Femur (tissue), 1 donor: ENCODE measurements at regions not wholly inside any gene's neighbourhood (a gene's known extent, or its start where the extent isn't known, plus 50 kb on each side); places are given as distances from the start of the nearest gene placed in this dataset.

Experiments
- DNase-seq: peaks from one replicate; pipeline ENCODE4 v3.0.0-alpha.2; 2017

DNA sequence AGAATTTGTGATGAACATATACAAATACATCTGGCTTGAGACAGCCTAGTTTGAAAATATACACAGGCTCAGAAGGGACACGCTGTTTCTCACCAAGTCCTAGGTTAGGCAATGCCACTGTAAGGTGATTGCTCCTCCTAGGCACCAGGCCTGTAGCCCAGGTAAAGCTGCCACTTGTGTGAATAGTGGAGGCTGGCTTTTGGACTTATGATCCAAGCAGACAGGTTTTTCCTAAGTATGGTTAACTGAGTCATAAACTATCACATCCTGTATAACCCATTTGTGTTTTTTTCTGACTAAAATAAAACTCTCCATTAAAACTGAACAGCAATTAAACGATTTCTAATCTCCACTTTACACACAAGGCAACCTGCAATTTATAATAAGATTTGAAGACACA, 81.0 kb downstream of the SEMA4F start:
- no peak for DNase-seq

DNA sequence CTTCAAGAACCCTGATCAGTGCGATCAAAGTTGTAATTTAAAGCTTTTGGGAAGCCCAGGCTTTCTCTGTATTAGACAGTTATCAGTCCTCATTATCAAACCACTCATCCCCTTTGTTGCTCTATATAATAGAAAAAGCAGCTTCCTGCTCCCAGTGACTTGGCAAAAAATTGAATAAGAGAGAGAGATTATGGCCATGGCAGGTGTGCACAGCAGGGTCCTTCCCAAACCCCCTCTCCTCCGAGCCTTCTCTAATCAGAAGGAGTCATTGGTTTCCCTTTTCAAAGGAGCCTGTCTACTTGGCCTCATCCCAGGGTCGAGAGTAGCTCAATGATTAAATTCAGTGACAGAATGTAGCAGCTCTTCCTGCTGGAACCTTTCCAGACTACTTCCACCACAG, 81.5 kb downstream of the SEMA4F start:
- DNase-seq = no peak

DNA sequence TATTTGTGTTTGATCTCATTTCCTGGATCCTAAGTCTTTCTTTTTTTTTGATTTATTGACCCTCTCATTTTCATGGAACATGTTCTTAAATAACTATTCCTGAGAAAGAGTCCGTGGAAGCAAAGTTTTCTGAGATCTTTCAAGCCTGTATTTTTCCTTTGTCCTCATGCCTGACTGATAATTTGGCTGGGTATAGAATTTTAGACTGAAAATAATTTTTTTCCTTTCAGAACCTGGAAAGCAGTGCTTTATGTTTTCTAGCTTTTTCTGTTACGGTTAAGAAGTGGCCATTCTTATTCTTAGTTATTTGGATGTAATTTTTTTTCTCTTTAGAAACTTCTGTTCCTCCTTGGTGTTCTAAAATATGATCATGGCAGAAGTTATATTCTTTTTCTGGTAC, 82.5 kb downstream of the SEMA4F start:
- no peak for DNase-seq

DNA sequence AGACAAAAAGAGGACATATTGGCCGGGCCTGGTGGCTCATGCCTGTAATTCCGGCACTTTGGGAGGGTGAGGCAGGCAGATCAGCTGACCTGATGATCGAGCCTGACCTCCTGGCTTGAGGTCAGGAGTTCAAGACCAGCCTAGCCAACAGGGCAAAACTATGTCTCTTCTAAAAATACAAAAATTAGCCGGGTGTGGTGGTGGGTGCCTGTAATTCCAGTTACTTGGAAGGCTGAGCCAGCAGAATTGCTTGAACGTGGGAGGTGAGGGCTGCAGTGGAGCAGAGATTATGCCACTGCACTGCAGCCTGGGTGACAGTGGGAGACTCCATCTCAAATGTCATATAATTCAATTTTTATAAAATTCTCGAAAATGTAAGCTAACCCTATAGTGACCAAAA, 84.5 kb downstream of the SEMA4F start:
- DNase-seq = no peak

DNA sequence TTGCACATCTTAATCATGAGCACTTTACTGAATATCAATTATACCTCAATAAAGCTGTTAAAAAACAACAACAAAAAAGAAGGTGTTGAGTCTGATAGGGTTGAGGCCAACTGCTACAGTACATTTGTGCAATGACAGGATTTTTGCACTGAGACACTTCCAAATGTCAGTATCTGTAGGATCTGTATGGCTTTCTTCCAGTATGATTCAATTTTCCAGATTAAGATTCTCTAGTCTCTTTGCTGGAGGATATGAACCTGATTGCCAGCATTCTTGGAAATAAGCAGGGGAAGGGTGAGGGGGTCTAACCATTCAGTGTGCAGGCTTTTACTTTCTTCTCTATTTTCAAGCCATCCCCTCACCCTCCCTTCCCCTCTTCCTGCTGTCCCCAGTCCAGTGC, 85.1 kb downstream of the SEMA4F start:
- no peak for DNase-seq

DNA sequence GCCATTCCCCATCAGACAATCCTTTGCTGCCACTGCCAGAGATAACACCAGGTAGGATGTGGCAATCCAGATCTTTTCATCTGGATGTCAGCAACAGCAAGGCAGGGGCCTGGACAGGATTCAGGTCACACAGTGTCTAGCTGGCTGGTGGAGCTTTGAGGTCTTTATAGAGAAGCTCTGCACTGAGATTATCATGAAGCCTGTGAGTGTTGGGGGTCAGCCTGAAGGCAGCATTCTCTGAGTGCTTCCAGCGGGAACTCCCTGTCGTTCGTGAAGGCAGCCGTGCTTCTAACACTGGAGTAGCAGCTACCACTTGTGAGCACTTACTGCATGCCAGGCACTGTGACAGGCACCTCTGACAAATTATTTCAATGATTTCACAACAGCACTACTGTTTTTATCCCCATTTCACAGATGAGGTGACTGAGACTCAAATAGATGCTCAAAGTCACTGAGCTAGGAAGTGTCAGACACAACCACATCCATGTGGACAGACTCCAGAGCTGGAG, 85.7 kb downstream of the SEMA4F start:
- DNase-seq = no peak

DNA sequence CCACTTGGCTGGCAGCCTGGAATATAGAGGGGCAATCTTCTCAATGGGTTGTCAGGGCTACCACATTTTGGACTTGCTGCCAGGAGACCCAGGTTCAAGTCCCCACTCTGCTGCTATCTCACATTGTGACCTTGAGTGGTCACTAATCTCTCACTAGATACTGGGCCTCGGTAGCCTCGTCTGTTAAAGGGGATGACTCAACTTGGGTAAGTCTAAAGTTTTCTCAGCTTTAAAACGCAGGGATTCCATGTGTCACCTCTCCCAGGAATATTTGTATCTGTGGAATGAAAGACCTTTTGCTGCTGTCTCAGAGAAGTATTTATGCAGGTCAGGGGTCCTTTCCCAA, 86.3 kb downstream of the SEMA4F start:
- no peak for DNase-seq

DNA sequence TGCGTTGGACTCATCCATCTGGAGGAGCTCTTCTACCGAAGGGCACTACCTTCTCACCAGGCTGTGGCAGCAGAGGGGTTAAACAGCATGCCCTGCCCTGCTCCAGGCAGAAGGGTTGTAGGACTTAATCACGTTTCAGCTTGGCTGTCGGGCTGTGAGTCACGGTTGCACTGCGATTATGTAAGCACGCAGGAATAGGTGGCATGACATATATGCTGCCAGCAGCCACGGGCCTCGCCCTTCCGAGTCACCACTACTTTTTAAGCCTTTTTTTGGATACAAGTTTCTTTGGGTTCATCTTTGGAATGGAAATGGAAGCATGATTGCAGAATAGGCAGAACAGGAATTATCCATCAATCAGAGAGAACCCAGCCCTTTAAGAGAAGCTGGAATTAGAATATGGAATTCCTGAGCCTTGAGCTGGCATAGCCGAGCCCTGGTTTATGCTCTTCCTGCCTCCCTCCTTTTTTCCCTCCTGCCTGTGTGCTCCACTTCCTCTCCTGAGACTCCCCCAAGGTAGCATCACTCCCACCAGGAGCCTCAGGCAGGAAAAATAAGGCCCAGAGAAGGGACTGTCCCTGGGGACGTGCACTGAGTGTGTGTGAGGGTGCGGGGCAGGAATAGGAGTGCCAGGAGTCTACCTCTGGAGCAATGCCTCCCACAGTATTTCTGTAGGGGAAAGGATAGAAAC, 86.8 kb downstream of the SEMA4F start:
- peak; percentile 48 for DNase-seq

DNA sequence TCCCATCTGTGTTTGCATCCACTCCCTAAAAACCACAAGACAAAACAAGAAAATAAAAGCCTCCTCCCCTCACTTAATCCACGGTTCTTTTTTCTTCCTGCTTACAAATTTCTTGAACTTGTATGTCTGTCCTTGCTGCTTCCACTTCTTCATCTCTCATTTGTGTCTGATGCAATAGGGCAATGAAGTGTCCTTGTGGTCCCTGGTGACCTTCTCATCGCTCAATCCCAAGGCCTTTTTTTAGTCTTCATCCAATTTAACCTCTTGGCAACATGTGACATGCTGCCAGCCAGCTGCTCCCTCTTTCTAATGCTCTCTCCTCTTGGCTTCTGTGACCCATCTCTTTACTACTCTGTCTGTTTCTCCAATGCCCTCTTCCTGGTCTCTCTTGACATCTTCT, 87.6 kb downstream of the SEMA4F start:
- DNase-seq = no peak

DNA sequence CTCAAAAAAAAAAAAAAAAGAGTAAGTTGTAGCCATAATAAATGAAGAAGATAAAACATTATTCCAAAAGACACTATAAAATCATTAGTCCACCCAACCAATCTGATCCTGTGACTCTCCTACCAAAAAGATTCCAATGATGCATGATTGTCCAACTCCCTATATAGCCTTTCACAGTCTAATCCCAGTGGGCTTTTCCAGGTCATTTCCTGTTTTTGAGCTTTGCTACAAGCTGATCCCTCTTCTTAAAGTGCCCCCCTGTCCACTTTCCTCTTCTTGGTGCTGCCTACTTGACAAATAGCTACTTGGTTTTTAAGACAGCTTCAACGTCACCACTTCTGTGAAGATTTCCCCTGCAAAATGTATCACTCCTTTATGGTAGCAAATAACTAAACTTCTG, 88.4 kb downstream of the SEMA4F start:
- DNase-seq = no peak

DNA sequence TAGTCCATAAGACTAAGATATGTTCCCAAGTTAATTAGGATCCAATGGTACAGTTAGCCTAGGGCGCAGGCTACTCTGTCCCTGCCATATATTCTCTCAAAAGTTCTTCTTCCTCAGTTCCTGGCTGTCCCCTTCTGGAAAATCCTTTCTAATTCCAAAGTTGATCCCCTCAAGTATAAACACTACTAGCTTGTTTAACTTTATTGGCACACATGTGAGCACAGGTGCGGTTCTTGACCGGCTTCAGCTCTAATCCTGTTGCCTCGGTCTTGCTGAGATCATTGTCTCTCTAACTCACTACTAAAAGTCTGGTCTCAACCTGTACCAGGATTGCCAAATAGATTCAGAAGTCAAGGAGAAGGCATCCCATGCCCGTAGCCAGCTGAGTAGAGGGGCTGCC, 89.0 kb downstream of the SEMA4F start:
- no peak for DNase-seq

DNA sequence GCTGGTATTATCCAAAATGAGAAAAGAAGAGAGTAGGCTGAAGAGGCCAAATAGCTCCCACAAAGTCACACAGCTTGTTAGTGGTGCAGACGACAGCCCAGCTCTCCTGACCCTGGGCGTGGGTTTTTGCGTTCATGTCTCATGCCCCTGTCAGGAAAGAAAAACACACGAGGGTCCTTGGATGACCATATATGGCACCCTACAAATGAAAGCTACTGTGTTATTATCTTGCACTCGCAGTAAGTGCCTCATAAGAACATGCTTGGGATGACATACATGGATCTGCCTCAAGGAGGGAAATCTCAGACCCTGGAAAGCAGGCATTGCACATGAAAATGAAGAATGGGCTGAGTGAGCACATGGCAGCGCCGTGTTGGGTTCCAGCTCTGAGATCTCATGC, 89.7 kb downstream of the SEMA4F start:
- DNase-seq = no peak

DNA sequence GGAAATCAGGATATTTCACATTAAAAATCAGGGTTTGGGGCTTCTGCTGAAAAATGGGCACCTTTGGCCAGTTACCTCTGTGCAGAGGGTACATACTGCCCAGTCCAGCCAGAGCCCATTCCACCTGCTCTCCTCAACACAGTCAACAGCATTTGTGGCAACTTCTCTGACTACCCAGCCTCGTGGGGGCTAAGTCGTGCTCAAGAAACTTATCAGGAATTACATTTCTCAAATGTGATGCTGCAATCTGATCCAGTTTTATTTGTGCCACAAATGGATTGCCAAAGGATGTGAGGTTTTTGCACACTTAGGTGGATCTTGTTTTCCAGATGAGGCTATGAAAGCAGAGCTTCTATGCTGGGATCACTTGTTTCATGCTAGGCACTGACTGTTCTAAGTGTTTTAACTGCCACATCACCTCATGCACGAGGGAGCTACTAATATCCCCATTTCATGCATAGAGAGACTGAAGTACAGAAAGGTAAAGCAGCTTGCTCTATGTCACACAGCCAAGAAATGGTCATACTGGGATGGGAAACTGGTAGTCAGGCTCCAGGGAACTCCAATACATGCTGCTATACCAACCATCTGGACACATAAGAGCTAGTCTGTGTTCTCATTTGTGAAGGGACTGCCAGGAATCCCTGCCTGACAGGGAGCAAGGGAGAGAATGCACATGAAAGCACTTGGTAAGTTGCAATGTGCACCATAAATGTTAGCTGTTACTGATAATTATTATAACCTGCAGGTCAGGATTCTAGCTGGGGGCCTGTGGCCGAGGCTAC, 89.0 kb upstream of the HK2 start:
- DNase-seq = no peak

DNA sequence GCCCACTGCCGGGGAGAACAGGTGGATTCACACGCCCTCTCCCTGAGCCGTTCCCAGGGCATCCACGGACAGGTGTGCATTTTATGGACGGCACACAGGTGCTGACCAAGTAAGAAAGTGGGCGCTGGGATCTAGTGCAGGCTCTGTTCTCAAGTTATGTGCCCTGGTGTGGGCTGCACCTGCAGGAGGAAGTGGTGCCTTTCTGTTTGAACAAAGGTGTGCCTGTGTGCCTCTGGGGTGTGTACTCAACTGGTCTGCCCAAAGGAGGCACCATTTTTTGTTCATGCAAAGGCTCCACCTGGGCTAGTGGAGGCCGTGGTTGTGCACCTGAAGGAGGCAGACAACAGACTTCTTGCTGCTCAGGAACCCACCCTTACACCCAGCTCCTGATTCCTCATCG, 88.2 kb upstream of the HK2 start:
- DNase-seq = no peak

DNA sequence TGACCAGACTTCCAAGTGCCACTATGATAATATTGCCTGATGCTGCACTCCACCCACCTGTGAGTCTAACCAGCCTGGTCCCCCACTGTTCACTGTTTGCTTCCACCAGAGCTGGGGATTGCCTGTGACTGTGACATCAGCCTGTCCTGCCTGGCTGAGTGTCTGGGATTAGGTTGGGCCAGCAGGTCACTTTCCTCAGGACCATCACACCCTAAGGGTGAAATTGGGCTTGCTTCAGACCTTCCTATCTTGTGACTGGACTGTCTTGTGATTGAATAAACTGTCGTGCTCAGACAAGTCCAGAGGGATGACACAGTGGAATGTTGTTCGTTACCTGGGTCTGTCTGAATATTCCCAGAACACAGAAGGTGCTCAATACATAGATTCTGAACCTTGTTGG, 87.4 kb upstream of the HK2 start:
- DNase-seq = no peak

DNA sequence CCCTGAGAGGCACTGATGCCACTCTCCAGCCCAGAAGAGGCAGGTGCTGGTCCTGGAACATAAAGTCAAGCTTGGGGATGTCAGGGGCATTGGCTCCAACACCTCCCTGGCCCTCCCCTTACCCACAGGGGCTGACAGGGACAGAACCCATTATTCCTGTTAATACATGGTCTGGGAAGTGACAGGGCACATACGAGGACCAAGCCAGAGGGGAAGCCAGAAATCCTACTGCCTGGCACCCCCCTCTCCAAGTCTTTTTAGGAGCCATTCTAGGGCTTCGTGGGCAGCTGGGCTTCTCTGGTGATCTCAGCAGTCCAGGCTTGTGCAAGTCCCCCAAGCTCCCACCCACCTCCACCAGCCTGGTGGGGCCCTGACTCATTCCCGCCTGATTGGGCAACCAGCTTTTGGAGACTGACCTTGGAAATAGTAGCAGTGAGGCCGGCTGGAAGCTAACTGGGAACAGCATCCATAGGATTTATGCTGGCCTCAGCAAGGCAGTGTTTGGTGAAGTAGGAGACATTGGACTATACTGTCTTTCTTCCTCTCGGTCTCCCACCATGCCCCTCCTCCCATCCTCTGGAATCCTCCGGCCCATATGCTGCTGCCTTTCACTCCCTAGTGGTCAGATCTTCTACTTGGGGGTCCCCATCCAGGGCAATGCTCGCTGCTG, 86.4 kb upstream of the HK2 start:
- DNase-seq = no peak

DNA sequence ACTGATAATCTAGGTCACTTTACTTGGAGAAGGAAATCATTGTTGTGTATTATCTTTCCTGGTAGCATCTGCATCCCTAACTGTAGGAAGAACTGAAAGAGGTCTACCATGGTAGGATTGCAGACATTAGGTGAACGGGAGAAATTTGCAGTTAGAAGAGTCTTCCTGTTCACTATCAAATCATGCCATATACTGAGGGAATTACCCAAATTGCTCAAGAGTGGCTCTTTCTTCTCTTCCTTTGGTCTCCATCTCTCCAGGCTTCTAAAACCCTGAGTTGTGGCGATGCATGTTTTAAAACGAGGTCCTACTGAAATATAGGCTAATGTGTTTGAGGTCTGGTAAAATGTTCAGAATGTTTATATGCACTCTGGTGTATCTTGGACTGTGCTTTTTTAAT, 85.3 kb upstream of the HK2 start:
- DNase-seq = no peak

DNA sequence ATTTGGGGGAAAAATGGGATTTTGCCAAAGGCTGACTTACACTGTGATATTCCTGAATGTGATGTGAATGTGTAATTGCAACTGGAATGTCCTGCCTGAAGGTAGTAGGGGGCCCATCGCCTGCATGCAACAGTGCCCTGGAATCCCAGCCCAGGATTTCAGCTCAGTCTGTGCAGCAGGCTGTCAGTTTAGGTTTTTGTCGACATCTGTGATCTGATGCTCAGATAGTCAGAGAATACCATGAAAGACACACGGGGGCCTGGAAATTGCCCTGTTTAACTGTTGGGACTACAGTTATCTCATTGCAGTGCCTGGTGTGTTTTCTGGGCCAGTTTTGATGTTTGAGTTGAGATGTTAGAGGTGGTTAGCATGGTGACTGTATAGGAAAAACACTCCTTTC, 84.5 kb upstream of the HK2 start:
- DNase-seq = no peak

DNA sequence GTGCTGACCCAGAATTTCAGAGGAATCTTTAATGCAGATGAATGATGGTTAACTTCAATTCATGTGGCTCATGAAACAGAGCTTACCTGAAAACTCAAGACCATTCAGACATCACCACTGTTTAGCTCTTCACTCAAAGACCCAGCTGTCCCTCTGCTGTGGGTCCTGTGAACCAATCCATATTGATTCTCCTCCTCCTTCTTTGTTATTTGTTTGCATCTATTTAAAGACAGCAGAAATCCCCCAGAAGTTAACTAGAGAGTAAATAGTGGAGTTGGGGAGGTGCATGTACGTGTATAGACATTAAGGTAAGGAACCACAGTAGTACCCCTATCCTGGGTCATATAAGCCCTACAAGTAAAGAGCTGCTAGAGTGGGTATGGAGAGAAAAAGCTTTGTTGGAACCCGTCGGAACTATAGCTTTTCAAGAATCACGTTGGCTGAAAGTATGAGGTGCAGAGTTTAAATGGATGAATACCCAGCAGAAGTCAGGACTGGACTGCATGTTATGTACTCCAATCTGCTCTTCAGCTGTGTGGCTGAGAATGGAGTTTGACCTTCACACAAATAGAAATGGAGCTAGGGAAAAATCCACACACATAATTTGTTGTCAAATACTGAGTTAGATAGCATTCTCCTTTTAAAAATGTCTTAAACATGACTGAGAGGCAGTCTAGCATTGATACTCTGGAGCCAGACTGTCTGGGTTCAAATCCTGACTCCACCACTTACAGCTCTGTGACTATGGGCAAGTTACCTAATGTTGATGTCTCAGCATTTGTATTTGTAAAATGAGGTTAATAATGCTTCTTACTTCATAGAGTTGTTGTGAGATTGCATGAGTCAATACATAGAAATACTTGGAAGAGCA, 81.7 kb upstream of the HK2 start:
- no peak for DNase-seq

DNA sequence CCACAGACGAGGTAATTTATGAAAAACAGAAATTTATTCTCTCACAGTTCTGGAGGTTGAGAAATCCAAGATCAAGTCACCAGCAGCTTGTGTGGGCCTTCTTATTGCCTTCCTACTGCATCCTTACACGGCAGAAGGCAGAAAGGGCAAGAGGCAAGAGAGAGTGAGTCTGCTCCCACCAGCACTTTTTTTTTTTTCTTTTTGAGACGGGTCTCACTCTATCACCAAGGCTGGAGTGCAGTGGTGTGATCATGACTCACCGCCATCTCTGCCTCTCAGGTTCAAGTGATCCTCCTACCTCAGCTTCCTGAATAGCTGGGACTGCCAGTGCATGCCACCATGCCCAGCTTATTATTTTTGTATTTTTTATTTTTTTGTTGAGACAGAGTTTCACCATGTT, 78.5 kb upstream of the HK2 start:
- no peak for DNase-seq

DNA sequence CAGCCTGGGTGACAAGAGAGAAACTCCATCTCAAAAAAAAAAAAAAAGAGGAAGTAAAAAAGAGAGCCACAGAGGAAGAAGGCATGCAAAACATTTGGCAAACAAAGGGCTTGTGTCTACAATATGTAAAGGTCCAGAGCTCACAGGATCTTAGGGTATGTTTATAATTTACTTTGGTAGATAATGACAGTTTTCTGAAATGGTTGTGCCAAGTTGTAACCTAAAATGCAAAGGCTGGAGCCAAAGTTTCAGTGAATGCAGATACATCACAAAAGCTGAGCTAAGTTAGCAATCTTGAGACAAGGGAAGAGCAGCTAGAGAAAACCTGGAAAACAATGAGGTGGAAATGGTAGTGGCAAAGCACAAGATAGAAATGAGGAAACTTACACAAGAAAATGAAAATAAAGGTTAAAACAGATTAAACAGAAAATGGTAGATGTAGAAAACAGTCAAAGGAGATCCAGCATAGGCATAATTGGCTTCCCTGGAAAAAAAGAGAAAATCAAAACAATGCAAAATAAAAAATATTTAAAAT, 77.5 kb upstream of the HK2 start:
- no peak for DNase-seq

DNA sequence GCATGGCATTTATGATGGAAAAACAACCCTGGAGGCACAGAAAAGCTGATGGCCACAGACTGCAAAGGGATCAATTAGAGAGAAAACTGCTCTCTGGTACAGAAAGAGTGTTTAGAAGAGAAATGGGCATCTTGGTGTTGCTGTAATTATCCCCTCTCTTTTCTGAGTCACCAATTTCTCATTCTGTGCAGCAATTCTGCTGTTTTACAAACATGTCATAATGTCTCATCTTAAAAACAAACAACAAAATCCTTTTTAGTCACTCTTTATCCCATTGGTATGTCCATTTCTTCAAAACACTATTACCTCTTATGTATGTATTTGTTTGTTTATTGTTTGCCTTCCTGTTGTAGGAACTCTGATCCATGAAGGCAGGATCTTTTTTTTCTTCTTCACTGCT, 73.9 kb upstream of the HK2 start:
- DNase-seq = no peak
